DND-41 (cell line): ENCODE measurements at regions not wholly inside any gene's neighbourhood (a gene's known extent, or its start where the extent isn't known, plus 50 kb on each side); places are given as distances from the start of the nearest gene placed in this dataset.

ENCODE experiments used
- CTCF ChIP-seq: IDR thresholded peaks from 2 replicates; pipeline ENCODE4 v1.5.1; 2012; ENCODE audit warnings: borderline replicate concordance, low read length, moderate library complexity, mild to moderate bottlenecking; ENCODE audit not compliant: poor library complexity, severe bottlenecking; ENCODE audit errors: extremely low read depth
- EZH2 ChIP-seq: IDR thresholded peaks from 3 replicates; pipeline ENCODE4 v1.6.1; 2012; ENCODE audit warnings: borderline replicate concordance, low read depth, mild to moderate bottlenecking, moderate library complexity, low read length, inconsistent platforms; ENCODE audit not compliant: severe bottlenecking

- no peak for TF ChIP-seq CTCF
- TF ChIP-seq EZH2: no peak
Measured at GRCh38 chr10:28906011-28906411, 228.7 kb downstream of the BAMBI start.
